Pancreas (tissue), 10 donors: ENCODE measurements at regions not wholly inside any gene's neighbourhood (a gene's known extent, or its start where the extent isn't known, plus 50 kb on each side); places are given as distances from the start of the nearest gene placed in this dataset.
A peak's percentile ranks its signal among the peaks of the same experiment; 100 is the strongest.

Source experiments
- ATAC-seq, 4 donors: fragments of 200-7000 bp; cut with Tn5 transposase; one replicate each; pipeline versions ENCODE4 v1.8.0 to v1.9.1; 2020; ENCODE audit warnings: mild to moderate bottlenecking in 4 of 4, moderate library complexity in 4 of 4
- DNase-seq, 6 donors: peaks; one replicate each; pipeline ENCODE4 v3.0.0-alpha.2; 2020
- FAIRE-seq: peaks from 2 replicates; lab custom pipeline; 2012; peaks lifted over from hg19 to GRCh38; lab: Jason Lieb, UNC
- H3K27ac ChIP-seq, 4 donors: fragments of 200-600 bp; sonication (generic); 1 replicate in 3 of 4; 2 replicates in 1 of 4; pipeline versions ENCODE4 v1.5.0 to v1.8.0; 2020
- H3K27me3 ChIP-seq, 4 donors: fragments of 200-600 bp; one replicate each; pipeline ENCODE4 v1.8.0; 2021
- H3K36me3 ChIP-seq, 3 donors: fragments of 200-600 bp; sonication (generic) in 1 of 3; one replicate each; pipeline versions ENCODE4 v1.5.0 to v1.8.0; 2020 to 2021
- H3K4me1 ChIP-seq, 3 donors: fragments of 200-600 bp; one replicate each; pipeline ENCODE4 v1.8.0; 2021
- H3K4me3 ChIP-seq, 4 donors: fragments of 200-600 bp; sonication (generic) in 2 of 4; one replicate each; pipeline versions ENCODE4 v1.5.0 to v1.8.0; 2020 to 2021
- H3K9me3 ChIP-seq, 4 donors: fragments of 200-600 bp; one replicate each; pipeline ENCODE4 v1.8.0; 2021
- WGBS, 2 donors: extraction: QIAGEN DNeasy Blood & Tissue Kit; methylation state at CpG; one replicate each; pipeline ENCODE4 v1.1.7; 2013; 5-methylcytosine and 5-hydroxymethylcytosine counted together
- intact Hi-C, 3 donors: fragments of 100-400 bp; cut with DNase I; formaldehyde crosslinking; loops; one replicate each; pipeline versions ENCODE4 v1.11.1 to v1.14.2; 2022
- TF ChIP-seq, protein P1 (sequence below), 4 donors: fragments of 200-600 bp; sonication (generic) in 3 of 4; IDR thresholded peaks; one replicate each; pipeline versions ENCODE4 v1.5.0 to v1.8.0; 2021; ENCODE audit warnings: antibody characterized with exemption in 4 of 4
- donor health status: healthy with polysubstance abuse.
- donor health status: DM: no; HTN: no; CAD: no; lungs with moderate emphysema.
- donor health status: DM: no; HTN: no; CAD: no.
- donor health status: control.
- donor health status: control.
- donor health status: Bipolar disorder and iron deficiency.
- donor health status: DM: yes; HTN: yes; CAD: no.
- donor health status: DM: no; HTN: no; CAD: no.
- donor health status: DM: no; HTN: no; CAD: no.
- donor health status: DM: yes; HTN: yes; CAD: no.

DNA sequence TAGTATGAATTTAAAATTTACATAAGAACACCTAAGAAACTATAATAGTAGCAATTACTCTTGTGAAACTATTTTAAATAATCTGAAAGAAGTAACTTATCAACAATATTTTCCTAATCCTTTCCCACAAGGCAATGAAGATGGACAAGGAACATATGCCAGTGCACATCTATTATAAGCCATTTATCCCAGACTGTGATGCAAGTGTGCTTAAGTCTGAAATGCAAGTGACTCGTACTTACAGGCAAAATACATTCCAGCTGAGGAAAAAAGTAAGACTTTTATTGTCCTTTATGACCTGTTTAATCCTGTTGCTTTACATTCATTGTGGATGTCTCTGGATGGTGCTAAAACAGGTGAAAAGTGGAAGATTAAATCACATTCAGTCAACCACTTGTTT is 709.4 kb downstream of the ZNF385D start:
- ATAC-seq (no peak), FAIRE-seq (no peak)
- no peaks in the 10 kb centered on the region for H3K27me3 ChIP-seq

DNA sequence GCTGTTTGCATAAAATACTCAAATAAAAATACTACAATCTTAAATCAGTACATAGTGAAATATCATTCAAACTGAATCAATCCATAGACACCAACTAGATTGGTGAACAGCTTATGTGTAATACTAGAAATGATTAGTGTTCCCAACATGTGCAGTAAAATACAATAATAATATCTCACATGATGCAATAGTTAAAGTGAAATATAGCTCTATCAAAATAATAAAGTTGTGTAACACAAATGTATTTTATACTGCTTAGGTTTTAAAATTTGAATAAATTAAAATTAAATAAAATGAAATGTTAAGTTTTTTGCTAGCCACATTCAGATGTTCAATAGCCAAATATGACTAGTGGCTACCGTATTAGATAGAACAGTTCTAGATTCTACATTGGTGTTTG is 714.1 kb downstream of the ZNF385D start:
- FAIRE-seq: peak; percentile 37
- H3K36me3 ChIP-seq: no peaks in the 10 kb centered on the region
- intact Hi-C loops: no loop called here
- WGBS, 2 donors: 84 to 98% methylated on average over 1 of the region's 1 CpG
- no peak for ATAC-seq
- DNase-seq: no peak
- no peaks in the 10 kb centered on the region for H3K4me1 ChIP-seq
- H3K4me3 ChIP-seq: no peak overlapping the region
- no peaks in the 10 kb centered on the region for H3K27me3 ChIP-seq
- H3K27ac ChIP-seq: no peak overlapping the region
- H3K9me3 ChIP-seq: no peaks in the 10 kb centered on the region
- TF ChIP-seq, protein P1, sequence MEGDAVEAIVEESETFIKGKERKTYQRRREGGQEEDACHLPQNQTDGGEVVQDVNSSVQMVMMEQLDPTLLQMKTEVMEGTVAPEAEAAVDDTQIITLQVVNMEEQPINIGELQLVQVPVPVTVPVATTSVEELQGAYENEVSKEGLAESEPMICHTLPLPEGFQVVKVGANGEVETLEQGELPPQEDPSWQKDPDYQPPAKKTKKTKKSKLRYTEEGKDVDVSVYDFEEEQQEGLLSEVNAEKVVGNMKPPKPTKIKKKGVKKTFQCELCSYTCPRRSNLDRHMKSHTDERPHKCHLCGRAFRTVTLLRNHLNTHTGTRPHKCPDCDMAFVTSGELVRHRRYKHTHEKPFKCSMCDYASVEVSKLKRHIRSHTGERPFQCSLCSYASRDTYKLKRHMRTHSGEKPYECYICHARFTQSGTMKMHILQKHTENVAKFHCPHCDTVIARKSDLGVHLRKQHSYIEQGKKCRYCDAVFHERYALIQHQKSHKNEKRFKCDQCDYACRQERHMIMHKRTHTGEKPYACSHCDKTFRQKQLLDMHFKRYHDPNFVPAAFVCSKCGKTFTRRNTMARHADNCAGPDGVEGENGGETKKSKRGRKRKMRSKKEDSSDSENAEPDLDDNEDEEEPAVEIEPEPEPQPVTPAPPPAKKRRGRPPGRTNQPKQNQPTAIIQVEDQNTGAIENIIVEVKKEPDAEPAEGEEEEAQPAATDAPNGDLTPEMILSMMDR (IDR thresholded peaks at IDR 0.05): no peak

More for the DNA sequence above, 709.4 kb downstream of the ZNF385D start:
- no peaks in the 10 kb centered on the region for H3K4me1 ChIP-seq
- H3K36me3 ChIP-seq: no peaks in the 10 kb centered on the region
- WGBS, 2 donors: 24 to 45% methylated on average over 1 of the region's 1 CpG
- TF ChIP-seq, protein P1 (IDR thresholded peaks at IDR 0.05): no peak
- H3K4me3 ChIP-seq: no peak overlapping the region
- H3K27ac ChIP-seq: no peak overlapping the region
- H3K9me3 ChIP-seq: no peaks in the 10 kb centered on the region
- intact Hi-C loops: no loop called here
- DNase-seq: no peak

DNA sequence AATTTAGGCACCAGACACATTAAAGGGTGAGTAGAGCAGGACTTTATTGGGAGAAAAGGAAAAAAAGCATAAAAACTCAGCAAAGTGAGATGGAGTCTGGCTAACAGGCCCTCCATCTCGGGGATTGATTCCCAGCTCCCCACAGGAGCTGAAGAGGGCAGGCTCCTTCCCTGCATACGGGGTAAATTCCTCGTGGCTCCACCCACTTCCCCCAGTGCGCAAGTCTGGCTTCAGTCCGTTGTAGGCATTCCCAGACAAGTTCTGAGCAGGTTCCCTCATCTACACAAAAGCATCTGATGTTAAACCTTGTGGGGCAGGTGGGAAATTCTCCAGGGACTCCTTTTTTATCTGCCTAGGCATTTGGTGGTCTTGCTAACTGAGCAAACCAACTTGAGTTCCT is 722.6 kb downstream of the ZNF385D start:
- Histone ChIP-seq H3K4me3 (no peak overlapping the region), H3K27ac (no peak overlapping the region), H3K27me3 (no peaks in the 10 kb centered on the region), H3K36me3 (no peaks in the 10 kb centered on the region), H3K4me1 (peaks cover 0 to 7% (median 0%) of the 10 kb centered on the region in 3 donors), H3K9me3 (no peaks in the 10 kb centered on the region)
- TF ChIP-seq, protein P1 (IDR thresholded peaks at IDR 0.05): no peak
- WGBS, 2 donors: 70 to 82% methylated on average over 5 of the region's 5 CpGs
- ATAC-seq (no peak), FAIRE-seq (no peak), DNase-seq (no peak)
- intact Hi-C loops: no loop called here

DNA sequence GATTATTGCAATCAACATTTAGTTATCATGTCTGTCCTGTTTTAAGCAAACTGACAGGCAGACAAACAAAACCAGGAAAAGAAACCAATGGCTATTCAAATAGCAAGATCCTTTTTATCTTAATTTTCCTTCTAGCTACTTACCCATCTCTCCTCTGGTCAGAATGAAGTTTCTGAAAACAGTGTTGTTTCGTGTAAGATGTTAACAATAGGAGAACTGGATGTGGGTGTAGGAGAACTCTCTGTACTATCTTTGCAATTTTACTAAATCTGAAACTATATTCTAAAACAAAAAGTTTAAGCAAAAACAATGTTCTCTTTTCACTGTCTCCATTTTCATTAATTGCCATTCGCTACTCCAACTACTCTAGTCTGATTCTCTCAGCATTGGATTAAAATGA is 726.4 kb downstream of the ZNF385D start:
- WGBS, 2 donors: 91 to 93% methylated on average over 2 of the region's 2 CpGs
- H3K4me3 ChIP-seq: no peak overlapping the region
- no peak overlapping the region for H3K27ac ChIP-seq
- intact Hi-C loops: no loop called here
- ATAC-seq (no peak), DNase-seq (no peak), FAIRE-seq (no peak)
- H3K9me3 ChIP-seq: no peaks in the 10 kb centered on the region
- H3K27me3 ChIP-seq: no peaks in the 10 kb centered on the region
- TF ChIP-seq, protein P1 (IDR thresholded peaks at IDR 0.05): no peak
- no peaks in the 10 kb centered on the region for H3K36me3 ChIP-seq
- peaks cover 0 to 7% (median 0%) of the 10 kb centered on the region in 3 donors for H3K4me1 ChIP-seq

DNA sequence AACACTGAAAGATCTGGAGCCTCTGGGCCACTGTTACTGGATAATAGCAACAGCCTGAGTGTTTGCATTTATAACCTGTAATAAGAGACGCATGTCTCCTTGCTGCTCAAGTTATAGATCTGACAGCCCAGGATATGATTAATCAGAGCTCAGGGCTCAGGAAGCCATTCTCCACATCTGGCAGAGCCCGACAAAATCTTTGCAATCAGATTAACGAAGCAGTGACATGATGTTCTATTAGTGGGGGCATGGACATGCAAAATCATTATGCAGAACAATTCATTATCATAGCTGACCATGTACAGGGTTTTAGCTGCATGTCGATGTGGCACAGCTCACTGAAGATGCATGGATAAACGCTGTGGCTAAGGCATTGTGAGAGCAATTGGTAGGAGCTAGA is 730.3 kb downstream of the ZNF385D start:
- Histone ChIP-seq H3K4me1 (peaks cover 0 to 7% (median 0%) of the 10 kb centered on the region in 3 donors), H3K27ac (no peak overlapping the region), H3K9me3 (no peaks in the 10 kb centered on the region), H3K4me3 (no peak overlapping the region), H3K27me3 (no peaks in the 10 kb centered on the region), H3K36me3 (no peaks in the 10 kb centered on the region)
- WGBS, 2 donors: 54 to 61% methylated on average over 5 of the region's 5 CpGs
- FAIRE-seq (no peak), ATAC-seq (no peak), DNase-seq (no peak)
- intact Hi-C loops: no loop called here
- TF ChIP-seq, protein P1 (IDR thresholded peaks at IDR 0.05): no peak
